ENCODE measurements at regions not wholly inside any gene's neighbourhood (a gene's known extent, or its start where the extent isn't known, plus 50 kb on each side); places are given as distances from the start of the nearest gene placed in this dataset.

DNA sequence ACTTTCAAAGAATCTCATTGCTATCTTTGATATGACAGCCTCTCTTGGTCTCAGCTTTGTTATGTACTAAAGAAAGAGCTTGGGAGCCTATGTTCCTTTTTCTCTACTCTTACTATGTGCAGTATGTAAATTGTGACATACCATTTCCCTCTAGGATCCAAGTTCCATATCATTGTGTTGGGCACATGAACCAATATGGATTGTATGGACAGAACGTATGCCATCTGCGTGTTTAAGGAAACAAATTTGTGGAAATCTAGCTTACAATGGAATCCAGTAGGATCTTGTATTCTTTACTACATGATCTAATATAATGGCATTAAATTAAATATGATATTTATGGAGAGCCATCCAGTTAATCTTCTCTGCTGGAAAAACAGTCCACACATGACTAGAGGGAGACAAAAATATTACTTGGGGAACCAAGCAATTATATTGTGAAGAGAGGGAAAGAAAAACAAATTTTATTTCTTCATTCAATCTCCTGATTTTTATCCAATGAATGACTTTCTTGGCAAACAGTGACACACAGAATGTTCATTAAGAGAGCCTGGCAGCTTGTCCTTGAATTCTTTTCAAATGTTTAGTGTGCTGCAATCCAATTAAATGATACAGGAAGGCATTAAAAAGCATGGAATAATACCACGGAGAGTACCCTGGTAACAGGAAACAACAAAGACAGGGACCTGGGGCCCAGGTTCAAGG lies 106.5 kb upstream of the DAB1 start:
- DNase-seq = no peak

DNA sequence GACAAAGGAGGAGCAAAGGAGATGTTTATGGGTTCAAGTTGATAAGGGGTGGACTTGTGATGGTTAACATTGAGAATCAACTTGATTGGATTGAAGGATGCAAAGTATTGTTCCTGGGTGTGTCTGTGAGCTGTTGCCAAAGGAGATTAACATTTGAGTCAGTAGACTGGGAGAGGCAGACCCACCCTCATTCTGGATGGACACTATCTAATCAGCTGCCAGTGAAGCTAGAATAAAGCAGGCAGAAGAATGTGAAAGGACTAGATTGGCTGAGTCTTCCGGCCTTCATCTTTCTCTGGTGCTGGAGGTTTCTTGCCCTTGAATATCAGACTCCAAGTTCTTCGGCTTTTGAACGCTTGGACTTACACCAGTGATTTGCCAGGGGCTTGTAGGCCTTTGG lies 98.7 kb upstream of the DAB1 start:
- DNase-seq = no peak

DNA sequence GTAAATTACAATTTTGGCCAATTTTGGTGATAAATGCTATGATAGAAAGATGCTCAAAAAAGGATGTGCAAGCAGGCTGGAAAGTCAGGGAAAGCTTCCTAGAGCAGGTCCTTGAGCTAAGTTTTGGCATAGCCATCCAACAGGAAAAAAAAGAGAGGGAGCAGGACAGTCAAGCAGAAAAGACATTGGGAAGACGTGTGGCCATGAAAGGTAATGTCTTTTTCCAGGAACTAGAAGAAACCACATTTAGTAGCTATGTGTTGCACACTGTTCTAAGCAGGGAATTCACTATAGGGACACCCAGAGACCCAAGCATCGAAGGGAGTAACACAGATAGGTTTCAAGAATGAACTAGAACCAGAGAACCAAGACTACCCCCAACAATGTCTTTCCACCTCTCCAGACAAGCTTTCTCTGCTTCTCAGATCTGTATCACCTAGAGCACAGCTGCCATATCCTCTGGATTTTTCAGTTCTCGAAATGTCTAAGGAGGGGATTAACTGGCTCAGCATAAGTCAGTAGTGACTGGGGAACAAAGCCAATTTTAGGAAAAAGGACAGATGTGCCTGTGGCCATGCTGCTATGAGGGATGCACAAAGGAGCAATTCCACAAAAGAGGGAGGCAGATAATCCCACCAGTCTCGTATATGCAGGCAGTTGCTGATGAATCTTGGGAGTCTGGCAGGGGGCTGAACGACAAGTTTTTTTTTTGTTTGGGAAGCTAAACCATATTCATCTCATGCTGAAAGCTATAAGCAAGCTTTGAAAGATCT lies 97.1 kb upstream of the DAB1 start:
- DNase-seq = no peak

DNA sequence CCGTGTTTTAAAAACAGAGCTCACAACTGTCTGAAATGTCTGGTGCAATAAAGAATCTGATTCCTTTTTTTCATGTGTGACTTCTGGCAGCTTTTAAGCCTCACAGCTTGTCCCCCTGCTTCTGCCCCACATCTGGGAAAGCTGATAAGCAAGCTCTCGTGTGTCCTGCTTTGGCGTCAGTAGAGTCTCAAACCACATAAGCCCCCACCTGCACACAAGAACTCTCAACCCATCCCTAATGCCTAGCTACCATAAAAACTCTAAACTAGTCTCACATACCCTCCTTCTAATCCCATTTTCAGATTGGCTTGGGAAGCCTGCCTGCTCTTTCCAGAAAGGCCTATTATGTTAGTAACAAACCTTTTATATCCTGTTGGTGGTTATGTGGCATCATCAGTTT lies 94.6 kb upstream of the DAB1 start:
- DNase-seq = no peak

DNA sequence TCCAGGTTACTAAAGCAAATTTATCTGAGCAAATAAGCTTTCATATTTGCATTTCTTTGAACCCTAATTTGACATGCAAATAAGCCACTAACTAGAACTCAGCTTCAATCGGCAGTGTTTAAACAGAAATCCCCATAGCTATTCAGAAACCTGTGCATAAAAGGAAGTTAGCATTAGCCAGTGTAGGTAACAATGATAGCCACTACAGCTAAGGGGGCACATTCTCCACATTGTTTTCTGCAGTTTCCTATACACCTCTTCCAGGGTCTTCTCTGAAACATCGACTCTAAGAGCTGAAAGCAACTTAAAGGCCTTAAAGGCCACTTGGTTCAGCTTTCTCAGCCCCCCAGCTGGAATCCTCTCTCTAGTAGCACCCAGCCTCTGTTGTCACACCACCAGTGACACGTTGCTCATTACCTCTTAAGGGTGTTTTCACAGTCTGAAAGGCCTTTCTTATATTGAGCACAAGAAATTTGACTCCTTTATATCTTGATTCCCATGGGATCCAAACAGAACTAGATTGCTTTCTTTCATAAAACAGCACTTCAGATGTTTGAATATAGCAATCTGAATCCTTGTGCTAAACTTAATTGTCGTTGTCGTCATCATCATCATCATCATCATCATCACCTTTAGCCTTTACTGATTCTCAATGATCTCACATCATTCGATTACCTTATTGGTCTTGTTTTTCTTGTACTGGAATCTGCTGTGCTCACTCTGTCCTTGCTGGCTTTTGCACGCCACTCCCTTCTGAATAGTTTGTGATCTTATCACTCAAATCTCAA lies 93.9 kb upstream of the DAB1 start:
- no peak for DNase-seq

DNA sequence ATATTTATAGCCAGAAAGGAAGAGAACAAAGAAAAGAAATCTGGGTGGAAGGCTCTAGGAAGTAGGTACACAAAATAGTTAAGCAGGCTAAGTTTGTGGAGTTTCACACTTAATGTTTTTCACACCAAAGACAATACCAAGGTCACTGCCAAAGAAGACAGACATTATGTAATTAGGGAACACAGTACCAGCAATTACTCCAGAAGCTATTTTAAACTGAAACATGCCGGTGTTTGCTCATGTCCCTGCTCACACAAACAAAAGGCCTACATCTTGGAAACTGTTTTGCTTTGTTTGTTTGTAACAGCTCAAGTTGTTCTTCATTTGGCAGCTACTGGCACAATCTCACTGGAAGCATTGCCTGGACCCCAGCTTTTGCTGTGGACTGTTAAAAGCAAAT lies 88.5 kb upstream of the DAB1 start:
- DNase-seq = no peak

DNA sequence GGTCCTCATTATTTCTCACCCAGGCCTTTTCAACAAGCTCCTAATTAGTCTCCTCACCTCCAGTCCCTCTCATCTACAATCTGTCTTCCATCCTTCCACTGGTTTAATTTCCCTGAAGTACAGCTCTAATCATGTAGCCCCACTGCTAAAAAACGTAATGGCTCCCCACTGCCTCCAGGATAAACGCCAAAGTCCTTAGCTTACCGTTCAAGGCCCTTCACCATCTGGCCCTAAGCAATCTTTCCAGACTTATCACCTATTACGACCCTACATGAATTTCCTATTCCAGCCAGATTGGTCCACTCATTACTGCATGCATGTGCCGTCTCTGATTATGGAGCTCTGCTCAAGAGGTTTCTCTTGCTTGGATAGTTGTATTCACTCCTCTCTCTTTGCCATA lies 83.1 kb upstream of the DAB1 start:
- DNase-seq = no peak

DNA sequence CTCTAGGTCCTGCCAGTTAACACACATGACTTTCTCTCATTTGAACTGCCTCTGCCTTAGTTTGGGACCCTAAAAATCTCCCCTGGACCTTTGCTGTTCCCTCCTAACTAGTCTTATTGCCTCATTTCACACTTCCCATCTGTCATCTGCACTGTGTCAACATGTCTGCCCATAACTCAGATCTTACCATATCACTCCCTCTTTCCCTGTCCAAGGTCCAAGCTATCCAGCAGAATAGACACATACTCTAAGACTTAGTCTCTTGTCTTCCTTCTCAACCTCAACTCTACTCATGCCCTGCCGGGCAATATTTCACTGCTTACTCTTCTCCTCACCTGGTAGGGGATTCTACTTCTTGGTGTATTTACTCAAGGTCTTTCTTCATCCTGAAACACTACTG lies 79.5 kb upstream of the DAB1 start:
- no peak for DNase-seq

DNA sequence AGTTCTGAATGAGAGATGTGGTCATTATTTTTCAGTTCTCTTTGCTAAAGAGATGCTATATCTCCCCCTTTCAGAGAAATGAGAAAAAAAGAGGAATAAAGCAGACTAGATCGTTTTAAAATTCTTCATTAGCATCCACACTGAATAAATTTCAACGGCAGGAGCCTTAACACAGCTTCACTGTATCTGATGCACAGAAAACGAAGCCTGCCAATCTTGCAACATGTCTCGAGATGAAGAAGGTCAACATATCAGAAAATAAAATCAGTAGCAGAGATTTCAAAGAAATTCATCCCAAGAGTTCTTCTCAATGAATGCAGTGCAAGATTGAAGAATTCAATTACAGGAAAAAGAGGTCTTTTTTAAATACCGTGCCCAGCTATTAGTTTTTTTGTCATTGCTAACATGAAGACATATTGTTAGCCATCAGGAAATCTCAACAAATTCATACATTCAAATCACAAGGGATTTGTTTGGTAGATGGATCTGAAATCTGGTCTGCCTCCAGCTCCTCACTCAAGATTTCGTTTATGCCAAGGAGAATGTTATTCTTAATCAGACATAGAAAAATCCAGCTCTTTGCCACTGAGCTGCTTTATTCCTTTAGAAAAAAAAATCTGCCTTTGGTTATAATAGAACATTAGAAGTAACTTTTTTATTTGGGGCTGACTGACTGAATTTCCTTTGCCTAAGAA lies 76.4 kb upstream of the DAB1 start:
- no peak for DNase-seq

DNA sequence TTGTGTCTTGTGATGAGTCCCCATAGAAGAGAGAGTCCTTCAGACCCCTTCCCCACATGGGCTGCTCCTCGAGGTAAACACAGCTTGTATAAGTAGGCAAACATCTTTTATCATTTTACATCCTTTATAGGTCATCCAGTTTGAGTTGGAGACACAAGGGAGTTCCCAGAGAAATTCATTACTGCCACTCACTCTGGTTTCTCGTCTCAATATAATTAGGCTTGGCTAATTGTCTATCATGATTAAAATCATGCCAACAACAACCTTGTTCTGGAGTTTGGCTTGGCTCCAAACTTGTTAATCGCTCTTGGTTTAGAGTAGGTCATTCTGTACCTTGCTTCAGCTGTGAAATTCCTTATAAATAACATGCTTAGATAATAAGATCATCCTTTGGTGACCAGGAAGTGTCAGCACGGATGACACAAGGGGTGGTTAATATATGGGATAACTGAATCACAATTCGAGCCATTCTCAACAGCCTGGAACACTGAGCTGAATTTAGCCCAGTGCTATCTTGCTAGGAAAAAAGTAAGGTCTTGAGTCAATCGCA lies 70.7 kb upstream of the DAB1 start:
- DNase-seq = no peak

DNA sequence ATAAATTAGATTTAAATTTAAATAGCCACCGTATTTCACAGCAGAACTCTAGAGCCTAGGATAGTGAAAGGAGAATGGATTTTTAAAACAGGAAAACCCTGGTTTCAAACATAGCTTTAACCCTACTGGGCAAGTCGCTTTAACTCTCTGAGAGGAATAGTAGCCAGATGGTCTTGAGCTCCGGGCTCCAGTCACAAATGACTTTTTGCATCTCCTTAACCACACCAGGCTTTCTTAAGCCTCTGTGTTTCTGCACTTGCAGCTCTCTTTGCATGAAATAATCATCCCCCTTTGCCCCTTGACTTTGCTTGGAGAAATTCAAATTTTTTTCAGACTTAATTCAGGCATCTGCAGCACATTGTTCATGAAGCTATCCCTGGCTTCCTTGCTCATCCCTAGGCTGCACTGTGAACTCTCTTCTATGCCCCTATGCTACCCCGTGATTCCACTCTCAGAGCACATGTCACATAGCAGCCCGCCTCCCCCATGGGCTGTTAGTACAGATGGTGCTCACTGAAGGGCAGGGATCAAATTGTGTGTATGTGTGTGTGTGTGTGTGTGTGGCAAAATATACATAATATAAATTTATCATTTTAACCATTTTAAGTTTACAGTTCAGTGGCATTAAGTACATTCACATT lies 68.8 kb upstream of the DAB1 start:
- DNase-seq = no peak

DNA sequence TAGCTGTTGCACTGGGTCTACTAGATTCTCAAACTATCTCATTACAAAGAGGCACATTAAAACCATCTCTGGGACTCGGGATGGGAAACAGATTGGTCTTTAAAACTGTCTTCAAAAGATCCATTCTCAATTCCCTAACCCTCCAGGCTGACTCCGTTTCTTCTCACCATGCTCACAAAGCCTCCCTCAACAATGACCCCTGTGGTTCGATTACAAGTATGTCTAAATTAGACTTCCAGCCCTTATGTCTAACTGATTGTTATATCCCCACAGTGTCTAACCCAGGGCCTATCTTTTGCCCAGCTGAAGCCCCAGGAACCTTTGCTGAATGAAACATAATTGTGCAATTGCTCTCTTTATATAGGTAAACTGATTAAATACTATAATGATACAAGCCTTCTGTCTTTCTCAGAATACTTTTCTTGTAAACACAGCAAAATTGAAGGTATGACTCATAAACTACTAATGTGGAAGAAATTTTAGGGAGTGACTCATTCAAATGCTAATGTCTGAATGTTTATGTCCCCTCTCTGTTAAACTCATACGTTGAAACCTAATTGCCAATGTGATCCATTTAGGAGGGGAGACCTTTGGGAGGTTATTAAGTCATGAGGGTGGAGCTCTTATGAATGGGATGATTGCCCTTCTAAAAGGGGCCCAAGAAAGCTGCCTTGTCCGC lies 65.6 kb upstream of the DAB1 start:
- no peak for DNase-seq

DNA sequence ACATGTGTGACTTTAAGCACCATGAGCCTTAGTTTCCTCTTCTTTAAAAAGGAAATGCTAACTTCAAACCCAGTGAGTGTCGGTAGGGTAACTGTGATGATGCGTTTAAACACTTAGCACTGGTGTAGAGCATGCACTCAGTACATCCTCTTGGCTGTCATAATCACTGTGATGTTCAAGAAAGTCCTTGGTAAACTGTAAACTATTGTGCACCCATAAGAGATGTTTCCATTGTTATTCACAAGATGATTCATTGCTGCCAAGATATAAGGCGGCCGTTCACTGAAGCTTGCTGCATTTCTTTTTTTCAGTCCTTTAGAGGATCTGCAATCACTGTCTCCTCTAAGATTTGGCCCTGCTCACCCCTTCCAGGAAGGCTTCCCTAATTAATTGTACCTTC lies 61.8 kb upstream of the DAB1 start:
- no peak for DNase-seq

DNA sequence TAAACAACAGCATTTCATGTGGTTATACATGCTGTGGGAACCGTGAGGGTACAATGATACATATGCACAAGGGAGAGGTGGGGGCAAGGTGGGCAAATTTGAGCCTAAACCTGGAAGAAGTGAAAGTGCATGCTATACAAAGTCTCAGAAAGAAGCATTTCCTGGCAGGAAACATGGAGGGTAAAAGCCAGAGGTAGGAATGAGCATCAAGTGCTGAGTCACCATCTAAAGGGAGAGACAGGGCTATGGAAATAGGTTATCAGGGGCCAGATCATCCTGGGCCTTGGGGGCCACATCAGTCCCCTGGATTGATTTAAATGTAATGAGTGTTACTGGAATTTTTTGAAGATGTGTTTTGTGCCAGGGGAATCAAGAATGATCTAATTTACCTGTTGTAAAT lies 60.1 kb upstream of the DAB1 start:
- DNase-seq = no peak

DNA sequence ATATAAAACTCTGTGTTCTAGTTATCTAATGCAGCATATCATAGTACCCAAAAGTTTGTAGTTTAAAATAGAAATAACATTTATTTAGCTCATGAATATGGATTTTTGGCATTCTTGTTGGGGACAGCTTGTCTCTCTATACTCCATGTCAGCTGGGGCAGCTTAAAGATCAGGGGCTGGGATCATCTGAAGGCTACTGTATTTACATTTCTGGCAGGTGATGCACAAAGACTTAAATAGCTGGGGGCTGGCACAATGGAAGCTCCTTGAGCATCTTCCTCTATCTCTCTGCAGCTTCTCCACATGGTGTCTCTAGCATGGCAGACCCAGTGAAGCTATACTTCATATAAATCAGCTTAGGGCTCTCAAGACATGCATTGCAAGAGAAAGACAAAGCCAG lies 55.6 kb upstream of the DAB1 start:
- no peak for DNase-seq

DNA sequence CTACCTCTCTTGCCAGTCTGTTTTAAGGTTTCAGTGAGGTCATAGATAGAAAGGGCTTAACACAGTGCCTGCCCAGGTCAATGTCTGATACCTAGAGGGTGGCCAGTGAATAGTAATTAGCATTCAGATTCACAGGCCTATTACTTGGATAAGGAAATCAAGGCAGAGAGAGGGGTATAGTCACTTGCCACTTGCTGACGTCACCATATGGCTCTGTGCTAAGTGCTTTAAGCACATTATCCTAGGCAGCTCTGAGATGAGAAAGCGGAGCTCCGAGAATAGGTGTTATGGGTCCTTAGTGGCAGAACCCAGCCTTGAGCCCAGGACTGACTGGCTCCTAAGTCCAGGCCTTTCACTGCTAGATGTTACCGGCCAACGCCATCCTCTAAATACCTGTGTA lies 51.5 kb upstream of the DAB1 start:
- no peak for DNase-seq

DNA sequence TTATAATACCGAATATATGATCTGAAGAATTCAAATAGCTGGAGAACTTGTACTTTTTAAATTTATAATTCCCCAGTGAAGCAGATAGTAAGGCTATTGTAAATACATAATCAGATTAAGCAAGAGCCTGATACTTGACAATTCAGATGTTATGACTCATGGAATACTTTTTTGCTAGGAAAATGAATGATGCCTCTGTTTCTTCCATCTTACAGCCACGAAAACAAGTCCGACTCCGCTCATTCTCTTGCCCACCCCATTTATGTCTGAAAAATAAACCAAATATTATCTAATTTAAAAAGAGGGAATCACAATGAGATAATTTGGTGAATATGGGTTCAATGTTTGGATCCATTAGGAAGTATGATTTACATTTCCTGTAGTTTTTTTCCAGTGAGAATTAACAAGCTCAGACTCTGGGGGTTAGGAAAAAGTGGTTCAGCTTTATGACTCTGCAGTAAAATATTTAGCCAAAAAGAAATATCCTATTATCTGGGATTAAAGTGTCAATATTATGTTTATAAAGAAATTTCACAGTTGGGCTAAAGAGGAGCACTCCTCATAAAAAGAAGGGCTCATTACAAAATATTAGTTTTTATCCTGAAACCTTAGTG lies 50.4 kb upstream of the DAB1 start:
- no peak for DNase-seq
